SW 1271 (cell line): ENCODE measurements at regions not wholly inside any gene's neighbourhood (a gene's known extent, or its start where the extent isn't known, plus 50 kb on each side); places are given as distances from the start of the nearest gene placed in this dataset.
"Not testable (repeated sequence)": the region's sequence is repeated elsewhere in the genome, so short reads cannot be mapped to it uniquely, and the experiment has no call there.

Experiments
- DNase-seq, 2 experiments: peaks; one replicate each; lab custom pipeline; 2025; lab: John Stamatoyannopoulos, UW

DNA sequence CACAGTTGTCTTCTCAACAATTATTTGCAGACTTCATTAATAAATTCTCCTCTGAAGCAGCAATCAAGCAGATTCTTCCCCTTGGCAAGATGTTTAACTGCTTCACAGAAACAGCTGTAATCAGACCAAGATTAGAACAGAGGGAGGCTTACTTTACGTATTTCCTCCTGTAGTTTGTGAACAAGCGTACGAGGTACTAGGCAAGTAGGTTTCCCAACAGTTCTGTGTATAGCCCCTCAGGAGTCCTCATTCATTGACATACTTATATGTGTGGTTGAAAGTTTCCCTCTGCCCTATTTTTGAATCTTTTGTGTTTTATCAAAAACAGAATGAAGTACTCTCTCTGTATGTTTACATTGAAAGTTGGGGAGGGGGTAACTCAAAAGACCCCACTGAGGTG is 128.0 kb downstream of the SPATA31D1 start:
- DNase-seq, result no peak

DNA sequence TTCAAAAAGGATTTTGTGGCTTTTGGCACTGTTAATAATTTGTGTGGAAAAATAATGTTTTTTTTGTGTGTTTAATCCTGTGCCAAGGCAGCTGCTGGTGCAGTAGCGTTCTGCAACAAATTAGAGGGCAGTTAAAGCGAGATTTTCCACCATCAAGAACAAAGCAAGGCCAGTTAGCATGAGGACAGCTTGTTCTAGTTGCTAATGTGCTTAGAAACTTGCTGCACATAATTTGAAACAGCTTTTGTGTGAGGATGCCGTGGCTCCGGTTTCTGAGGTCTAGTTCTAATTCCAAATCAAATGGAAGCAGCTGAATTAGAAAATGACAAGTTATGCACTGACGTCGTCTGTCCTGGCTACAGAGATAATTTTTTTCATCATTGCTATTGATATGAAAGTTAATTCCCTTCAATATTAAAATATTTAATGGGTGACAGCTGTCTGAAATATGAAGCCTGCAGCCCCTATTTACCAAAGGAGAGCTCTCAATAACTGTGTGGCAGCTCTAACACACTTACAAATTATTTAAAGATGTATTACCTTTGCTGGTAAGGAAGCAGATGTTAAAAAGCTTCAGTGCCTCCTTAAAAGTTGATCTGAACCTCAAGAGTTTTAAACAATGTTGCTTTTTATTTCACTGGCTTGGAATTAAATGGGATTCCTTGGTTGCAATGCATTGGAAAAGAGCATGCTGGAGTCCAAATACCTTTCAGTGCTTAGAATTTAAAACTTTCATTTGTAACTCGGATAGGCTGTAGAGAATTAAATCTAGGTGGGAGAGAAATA is 128.6 kb downstream of the SPATA31D1 start:
- no peak for DNase-seq

- DNase-seq, result no peak
These were observed 134.2 kb downstream of the SPATA31D1 start for GRCh38 chr9:82122731-82123130.

GRCh38 chr9:82124090-82124489 is 135.5 kb downstream of the SPATA31D1 start:
- no peak for DNase-seq

- no peak for DNase-seq
These were observed 137.7 kb downstream of the SPATA31D1 start for GRCh38 chr9:82126256-82126655.

GRCh38 chr9:82127465-82127864 is 138.9 kb downstream of the SPATA31D1 start:
- DNase-seq, result no peak

DNA sequence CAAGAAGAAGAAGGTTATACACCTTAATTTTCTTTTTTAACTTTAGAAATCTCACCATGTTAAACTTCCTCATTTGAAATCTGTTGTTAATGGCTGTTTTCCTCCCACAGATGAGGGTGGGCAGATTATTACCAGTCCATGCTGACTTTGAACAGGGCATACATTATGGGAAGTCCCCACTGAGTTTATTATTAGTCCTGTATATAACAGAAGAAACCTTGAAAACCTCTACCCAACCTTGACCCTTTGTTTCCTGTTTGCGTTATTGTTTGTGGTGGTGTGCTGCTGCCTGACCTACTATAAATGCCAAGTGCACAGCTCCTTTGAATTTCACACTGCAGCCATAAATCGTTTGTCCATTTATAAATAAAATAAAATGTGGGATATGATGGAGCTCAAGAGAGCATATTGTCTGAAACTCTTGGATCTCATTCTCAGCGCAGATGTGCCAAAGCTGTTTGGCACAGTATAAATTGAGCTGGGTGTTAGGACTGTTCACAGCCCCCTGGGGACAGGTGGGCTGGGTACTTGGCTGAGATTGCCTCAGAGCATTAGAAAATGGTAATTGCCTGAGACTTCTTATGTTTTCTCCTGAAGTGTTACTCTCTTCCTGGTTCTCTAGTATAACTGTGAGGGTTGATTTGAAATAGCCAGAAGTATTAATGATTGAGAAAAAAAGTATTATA is 139.6 kb downstream of the SPATA31D1 start:
- no peak for DNase-seq

DNA sequence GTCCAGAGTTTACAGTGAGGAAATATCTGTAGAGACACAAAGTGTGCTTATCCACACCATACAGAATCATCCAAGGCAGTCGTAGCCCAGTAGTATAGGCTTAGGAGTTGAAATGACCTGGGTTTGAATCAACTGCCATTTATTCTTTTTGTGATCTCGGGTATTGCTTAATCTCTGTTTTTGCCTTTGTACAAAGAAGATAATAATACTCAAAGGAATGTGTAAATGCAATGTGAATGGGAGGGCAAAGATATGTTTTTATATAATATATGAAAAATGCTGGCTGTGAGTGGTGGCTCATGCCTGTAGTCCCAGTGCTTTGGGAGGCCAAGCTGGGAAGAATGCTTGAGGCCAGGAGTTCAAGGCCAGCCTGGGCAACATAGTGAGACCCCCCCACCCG is 141.1 kb downstream of the SPATA31D1 start:
- no peak for DNase-seq

DNA sequence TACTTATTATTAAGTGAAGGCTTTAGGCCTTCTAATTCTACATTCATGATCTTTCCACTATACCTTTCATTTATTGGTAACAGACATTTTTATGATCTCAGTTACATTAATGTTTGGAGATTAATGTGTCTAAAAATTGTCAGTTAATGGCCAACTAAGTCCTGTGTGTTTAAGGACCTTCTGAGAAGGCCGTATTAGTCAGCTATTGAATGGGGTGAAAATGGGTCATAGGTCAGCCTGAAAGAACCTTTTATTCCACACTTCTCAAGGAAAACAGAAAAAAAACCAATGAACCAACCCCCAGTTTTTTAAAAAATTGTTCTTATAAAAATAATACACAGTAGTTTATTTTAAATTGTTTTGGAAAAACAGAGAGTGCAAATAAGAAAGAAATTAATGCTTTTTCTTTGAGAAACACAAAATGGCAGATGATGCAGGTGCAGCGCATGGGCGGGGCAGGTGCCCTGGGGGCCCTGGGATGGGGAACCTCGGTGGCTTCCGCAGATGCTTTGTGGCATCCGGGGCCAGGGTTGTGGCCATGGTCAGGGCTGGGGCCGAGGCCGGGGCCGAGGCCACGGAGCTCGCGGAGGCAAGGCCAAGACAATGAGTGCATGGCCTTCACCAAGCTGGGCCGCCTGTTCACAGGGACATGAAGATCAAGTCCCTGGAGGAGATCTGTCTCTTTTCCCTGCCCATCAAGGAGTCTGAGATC is 141.9 kb downstream of the SPATA31D1 start:
- no peak for DNase-seq

- DNase-seq, result no peak
These were observed 142.5 kb downstream of the SPATA31D1 start for GRCh38 chr9:82131072-82131471.

- no peak for DNase-seq
These were observed 143.5 kb downstream of the SPATA31D1 start for GRCh38 chr9:82132024-82132423.

DNA sequence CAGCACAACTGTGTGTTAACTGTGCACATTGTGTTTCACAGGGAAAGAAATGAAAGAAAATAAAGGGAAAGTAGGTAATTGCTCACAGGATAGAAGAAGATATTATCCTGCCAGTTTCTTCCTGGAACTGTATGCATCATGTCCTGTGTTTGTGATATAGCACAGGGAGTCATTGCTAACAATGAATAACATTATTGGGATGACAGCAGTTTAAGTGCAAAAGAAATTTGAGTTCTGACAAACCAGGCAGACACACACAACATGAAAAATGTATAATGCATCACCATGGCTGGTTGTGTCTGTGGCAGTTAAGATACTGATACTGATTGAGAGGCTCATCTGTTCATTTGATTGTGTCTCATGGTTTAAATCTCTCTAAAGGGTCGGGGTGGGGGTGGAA is 145.4 kb downstream of the SPATA31D1 start:
- DNase-seq, result no peak

- DNase-seq, result no peak
These were observed 146.5 kb downstream of the SPATA31D1 start for GRCh38 chr9:82135106-82135505.

- not testable (repeated sequence) for DNase-seq
These were observed 149.5 kb downstream of the SPATA31D1 start for GRCh38 chr9:82138081-82138480.

- DNase-seq, result no peak
These were observed 151.9 kb downstream of the SPATA31D1 start for GRCh38 chr9:82140471-82140870.

DNA sequence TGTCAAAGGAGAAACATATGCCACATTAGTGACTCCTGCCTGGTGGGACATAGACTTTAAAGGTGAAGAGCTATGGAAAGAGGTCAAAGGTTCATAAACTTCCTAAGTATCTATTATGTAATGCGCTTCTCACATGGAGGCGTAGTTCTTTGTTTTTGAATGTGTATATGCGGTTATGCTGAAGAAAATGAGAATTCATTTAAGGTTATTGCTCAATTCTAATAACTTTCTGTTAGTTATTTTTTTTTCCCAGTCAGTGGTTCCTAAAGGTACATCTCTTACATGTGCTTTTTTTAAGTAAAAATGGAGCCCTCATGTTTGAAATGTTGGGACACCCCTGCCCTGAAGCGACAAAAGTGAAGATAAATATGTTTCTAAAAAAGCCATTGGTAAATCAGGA is 156.2 kb downstream of the SPATA31D1 start:
- no peak for DNase-seq

- no peak for DNase-seq
These were observed 158.1 kb downstream of the SPATA31D1 start for GRCh38 chr9:82146677-82147076.

DNA sequence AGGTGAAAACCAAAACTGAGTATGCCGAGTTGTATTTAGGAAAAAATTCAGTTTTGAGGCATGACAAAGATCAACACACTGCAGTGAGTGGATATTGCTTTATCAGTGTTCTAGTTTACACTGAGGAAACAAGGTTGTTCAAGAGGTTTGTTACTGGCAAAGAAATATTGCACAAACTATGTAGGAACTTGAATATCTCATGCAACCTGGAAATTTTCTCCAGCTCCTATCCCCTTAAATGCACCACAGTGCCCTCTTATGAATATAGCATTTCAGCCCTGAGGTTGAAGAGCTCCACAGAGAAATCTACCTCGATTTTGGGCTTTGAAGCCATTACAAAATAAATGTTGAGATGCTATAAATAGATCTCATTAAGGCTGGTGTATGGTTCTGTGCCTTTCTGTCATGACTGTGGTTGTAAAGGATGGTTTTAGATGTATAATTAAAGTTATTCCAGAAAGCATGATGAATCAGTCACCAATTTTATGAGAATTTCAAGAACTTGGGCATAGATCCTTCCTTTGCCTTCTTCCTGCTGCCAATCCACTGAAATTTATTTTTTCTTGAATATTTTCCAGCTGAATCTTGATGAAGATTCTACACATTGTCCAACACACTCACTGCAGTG is 159.3 kb downstream of the SPATA31D1 start:
- no peak for DNase-seq

- no peak for DNase-seq
These were observed 159.8 kb downstream of the SPATA31D1 start for GRCh38 chr9:82148426-82148810.

DNA sequence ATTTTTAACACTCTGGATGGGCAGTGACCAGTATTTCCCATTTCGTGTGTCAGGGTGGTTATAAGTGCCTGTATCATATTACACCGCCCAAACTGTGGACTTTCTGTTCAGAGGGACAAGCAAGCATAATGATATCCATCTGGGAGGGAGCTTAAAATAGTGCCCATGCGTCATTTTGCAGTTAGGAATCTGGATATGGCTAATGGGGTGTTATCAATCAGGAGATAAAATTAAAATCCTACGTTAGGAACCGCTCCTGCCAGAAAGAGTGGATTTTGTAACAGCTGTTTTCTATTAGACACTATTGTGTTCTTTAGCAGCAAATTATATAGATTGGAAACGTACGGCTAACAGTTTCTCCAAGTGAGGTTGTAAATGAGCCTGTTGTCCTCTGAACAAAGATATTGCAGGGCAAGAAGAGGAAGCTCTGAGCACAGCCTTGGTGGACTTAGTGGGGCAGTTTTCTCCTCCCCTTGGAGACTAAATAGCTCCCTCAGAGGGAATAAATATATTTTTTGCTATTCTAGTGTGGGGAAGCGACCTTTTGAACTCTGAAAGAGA is 160.4 kb downstream of the SPATA31D1 start:
- DNase-seq, result no peak

DNA sequence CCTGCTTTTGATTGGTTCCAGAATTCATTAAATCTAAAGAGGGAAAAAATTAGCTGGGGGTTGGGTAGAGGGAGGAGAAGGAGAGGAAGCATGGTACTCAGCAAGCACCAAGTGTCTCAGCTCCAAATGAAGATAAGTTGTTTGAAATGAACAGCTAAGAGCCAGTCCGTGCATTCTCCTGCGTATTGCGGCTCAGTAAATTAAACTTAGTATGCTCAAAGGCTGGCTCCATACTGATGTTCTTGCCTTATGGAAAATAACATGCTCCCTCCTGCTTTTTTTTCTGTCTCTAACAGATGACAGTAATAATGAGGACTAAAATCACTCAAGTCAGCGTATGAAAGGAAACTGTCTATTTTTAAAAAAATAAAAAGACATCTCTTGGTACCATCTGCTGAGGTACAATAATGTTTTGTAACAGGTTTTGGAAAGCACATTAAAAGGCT is 161.0 kb downstream of the SPATA31D1 start:
- DNase-seq, result no peak

DNA sequence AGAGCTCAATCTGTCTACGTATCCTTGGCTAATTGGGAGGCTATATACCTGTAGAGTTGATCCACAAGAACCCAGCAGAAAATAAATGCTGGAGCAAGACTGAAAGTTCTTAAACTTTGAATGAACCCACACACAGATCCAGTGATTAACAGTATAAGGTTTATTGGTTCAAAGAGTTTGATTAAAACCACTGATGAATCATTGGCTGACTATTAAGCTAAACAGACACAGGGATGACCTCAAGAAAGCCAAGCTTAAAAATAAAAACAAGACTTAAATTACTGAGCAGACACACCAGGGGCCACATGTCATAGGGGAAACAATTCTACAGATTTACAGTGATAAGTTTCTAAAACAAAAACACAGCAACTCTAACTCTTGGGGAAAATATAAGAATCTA is 163.6 kb downstream of the SPATA31D1 start:
- no peak for DNase-seq
